ENCODE measurements at regions not wholly inside any gene's neighbourhood (a gene's known extent, or its start where the extent isn't known, plus 50 kb on each side); places are given as distances from the start of the nearest gene placed in this dataset.

- DNase-seq: no peak
These were observed 279.1 kb downstream of the BRD1 start for GRCh38 chr22:49548356-49549202.

GRCh38 chr22:49547751-49548239 is 279.9 kb downstream of the BRD1 start:
- no peak for DNase-seq

DNA sequence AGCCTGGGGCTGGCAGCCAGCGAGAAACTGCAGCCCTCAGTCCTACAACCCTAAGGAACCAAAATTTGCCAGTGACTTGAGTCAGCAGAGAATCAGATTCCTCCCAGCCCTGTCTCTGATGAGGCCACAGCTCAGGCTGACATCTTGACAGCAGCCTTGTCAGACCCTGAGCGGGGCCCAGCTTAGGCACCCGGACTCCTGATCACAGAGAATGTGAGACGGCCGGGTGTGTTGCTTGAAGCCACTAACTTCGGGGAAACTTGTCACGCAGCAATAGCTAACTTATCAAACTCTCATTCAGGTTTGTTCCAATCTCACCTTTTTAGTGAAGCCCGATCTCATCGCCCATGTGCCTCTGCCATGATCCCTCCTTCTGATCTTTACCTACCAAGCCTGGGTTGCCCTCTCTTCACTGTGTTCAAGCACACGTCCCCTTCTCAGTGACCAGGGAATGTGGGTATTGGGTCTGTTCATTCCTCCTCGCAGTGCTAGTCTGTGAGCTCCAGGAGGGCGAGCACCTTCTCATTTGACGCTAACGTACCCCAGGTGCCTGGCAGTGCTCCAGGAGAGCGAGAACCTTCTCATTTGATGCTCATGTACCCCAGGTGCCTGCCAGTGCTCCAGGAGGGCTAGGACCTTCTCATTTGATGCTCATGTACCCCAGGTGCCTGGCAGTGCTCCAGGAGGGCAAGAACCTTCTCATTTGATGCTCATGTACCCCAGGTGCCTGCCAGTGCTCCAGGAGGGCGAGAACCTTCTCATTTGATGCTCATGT is 280.7 kb downstream of the BRD1 start:
- no peak for DNase-seq

GRCh38 chr22:49545606-49546005 is 282.1 kb downstream of the BRD1 start:
- no peak for DNase-seq

DNA sequence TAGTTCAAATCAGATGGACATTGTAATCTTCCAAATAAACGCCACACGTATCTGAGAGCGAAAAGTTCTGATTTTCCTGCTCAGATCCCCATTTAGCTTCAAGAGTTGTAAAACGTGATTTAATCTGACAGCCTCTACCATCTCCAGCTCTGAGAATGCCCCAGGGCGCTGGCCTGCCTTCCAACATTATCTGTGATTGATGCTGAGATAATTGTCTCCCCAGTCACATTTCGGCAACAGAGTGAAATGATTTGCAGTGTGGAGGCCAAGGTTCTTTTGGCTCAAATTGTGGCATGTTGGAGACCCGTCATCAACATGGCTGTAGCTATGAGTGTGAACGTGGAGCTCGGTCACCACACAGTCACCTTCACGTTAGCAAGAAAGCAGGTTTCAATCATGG is 283.4 kb downstream of the BRD1 start:
- DNase-seq: no peak

- DNase-seq: no peak
These were observed 283.8 kb downstream of the BRD1 start for GRCh38 chr22:49543876-49544275.

DNA sequence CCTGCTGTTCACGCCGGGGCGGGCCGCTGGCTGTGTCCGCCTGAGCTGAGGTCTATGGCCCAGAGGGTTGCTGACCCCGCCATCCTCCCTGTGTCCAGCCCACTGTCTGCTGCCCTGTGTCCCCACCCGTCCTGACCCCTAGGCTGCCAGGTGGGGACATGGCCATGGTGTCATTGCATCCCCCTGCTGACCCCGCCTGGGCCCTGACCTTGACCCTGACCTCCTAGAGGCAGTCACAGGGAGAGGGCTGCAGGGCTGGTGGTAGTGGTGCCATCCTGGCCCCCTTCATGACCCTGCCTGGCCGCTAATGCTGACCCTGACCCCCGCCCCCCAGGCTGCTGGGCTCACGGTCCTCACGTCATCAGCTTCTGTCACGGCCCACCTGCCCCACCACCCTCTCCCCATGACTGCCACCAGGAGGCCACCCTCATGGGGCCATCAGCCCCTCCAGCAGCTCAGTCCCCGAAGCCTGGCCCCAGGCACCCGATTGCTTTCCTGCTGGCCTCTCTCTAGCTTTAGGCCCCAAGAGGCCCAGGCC is 285.9 kb downstream of the BRD1 start:
- DNase-seq: no peak

DNA sequence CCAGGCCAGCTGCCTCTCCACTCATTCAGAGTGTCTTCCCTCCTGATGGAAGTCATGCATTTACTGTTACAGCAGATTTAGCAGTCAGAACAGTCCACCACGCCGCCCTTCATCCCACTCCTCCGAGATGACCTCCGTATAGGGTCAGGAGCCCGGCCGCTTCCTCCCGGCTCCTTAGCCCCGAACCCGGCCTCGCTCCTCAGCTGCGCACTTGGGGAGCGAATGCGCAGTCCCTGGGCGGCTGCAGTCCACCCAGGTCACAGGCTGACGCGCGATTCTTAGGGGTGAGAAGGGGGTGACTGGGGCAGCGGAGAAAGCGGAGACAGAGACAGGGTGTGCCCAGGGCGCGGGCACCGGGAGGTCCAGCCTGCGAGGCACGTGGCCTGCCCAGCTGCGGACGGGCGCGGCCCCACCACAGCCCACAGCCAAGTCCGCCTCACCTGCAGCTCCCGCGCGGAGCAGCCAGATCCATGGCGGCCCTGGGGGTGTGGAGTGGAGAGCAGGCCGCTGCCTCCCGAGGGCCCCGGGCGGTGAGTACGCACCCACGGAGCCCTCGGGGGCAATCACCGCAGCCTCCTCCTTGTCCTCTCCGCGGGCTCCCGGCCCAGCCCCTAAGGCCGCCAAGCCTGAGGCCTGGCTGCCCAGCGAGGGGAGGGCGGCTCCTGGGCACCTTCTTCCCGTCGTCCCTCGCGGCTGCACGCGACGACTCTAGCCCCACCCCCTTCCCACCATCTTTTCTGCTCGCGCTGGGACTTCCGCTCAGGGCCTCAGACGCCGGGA is 286.6 kb downstream of the BRD1 start:
- no peak for DNase-seq

- no peak for DNase-seq
These were observed 287.4 kb downstream of the BRD1 start for GRCh38 chr22:49540084-49540912.

DNA sequence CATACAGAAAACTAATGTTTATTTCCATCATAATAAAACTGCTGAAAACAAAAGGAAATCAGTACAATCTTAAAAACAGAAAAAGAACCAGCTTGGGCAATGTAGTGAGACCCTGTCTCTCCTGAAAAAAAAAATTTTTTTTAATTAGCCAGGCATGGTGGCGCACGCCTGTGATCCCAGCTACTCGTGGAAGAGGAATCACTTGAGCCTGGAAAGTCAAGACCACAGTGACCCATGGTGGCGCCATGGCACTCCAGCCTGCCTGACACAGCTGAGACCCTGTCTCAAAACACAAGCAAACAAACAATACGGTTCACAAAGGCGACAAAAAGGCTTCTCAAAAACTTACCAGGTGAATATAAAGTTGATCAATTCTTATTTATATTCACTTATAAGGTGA is 289.7 kb downstream of the BRD1 start:
- no peak for DNase-seq

DNA sequence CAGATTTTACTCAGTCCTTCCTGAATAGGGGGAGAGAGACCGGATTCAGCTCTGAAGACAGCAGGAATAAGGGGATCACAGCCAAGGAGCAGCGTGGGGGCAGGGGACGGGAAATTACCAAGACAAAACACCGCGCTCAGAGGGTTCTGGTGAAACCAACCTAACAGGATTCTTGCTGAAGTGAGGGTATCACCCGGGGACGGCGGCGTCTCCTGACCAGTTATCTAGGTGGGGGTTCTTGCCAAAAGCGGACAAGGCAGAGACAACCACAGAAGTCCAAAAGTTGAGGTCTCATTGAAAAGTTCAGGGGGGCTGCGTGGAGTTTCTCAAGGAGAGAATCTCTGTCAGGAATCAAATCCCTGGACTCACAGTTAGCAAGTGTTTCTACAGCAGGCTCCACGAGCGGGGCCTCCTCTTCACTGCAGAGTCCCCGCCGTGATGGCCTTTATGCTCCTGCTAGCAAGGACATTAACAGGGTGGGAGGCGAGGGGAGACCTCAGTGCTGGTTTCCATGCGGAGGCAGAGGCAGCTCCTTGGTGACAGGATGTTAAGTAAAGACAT is 291.0 kb downstream of the BRD1 start:
- no peak for DNase-seq

- DNase-seq: no peak
These were observed 292.0 kb downstream of the BRD1 start for GRCh38 chr22:49535527-49536125.

GRCh38 chr22:49535126-49535525 is 292.5 kb downstream of the BRD1 start:
- DNase-seq: no peak

DNA sequence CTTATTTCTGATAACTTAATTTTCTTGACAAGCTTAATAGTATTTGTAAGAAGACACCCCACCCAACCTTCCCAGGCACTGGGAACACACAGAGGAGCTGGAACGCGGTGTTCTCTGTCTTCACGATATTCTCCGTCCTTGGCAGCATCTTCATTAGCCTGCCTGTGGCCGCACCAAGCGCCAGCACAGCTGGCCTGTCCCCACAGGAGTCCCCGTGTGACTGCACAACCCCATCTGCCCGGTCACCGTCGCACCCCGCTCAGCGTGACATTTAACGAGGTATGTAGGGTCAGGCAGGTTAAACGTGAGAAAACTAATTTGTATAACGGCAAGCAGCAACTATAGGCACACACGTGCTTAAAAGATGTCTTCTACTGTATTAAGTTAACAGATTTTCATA is 293.3 kb downstream of the BRD1 start:
- DNase-seq: no peak

DNA sequence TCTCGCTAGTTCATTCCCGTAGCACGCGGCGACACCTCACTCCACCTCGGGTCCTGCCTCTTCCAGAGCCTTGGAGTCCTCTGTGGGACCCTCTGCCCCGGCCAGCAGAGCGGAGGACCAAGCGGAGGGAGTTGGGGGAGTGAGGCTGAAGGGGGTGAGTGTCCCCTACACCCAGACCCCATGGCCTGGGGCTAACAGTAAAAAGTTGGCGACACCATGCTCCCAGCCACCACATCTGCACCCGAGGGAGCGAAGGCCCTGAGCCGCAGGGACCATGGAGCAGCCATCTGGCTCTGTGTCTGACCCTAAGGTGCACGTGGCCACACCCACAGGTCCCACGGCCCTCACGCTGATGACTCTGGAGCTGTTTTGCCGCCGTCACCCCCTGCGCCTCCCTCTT is 293.8 kb downstream of the BRD1 start:
- DNase-seq: no peak

GRCh38 chr22:49532869-49533802 is 294.5 kb downstream of the BRD1 start:
- DNase-seq: no peak

DNA sequence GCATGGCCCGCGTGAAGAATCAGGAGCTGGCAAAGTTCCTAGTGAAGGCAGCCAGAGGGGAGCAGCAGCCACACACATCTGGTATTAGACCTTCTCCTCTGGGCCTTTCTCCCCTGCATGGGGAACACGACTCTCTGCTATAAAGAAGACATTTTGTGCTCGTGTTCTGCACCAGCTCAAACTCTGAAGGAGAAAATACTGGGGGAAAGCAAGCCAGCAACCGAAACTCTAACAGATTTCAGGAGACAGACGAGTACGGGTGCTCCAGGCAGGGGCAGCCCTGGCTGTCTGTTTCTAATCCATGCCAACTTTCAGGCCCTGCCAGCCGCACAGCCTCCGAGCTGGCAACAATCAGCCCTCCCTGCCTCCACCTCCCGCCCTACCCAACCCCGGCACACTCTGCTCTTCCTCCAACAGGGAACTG is 296.3 kb downstream of the BRD1 start:
- DNase-seq: no peak

DNA sequence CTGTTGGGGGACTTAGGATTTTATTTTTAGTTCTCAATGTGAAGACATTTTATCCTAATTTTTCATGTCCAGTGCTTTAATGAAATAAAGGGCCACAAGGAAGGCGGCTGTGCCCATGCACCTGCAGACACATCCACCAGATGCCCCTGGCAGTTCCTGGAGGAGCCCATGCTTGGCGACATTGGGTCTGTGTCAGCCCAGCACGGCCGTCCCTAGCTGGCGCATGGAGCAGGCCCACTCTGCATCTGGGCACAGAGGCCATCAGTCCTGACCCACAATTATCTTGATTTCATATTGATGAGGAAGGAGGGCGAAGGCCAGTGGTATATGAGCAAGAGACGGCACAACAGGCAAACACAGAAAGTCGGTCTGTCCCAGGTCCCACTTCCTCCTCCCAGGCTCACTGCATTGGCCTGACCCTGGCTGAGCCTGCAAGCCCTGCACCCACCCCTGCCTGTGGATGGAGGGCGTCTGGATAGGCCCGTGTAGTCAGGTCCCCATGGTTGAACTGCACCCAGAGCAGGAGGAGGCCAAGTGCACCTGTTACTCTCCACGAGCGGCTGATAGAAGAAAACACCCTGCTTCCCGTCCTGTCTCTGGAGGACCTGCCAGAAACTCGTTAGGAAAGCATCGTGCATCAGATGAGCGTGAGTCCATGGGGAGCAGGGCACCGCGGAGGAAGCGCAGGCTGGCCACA is 296.9 kb downstream of the BRD1 start:
- no peak for DNase-seq

DNA sequence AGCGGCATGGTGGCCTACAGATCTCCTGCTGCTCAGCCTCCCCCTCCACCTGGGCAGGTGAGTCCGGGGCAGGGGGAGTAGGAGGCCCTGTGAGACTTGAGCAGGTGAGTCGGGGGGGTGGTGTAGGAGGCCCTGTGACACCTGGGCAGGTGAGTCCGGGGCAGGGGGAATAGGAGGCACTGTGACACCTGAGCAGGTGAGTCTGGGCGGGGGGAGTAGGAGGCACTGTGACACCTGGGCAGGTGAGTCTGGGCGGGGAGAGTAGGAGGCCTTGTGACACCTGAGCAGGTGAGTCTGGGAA is 299.3 kb downstream of the BRD1 start:
- DNase-seq: no peak
